ENCODE measurements at regions not wholly inside any gene's neighbourhood (a gene's known extent, or its start where the extent isn't known, plus 50 kb on each side); places are given as distances from the start of the nearest gene placed in this dataset.

GRCh38 chr9:78407636-78408312 lies 110.8 kb downstream of the PSAT1 start:
- no peak for TF ChIP-seq POLR2AphosphoS5 (IDR thresholded peaks at IDR 0.05)
- TF ChIP-seq, protein P1, sequence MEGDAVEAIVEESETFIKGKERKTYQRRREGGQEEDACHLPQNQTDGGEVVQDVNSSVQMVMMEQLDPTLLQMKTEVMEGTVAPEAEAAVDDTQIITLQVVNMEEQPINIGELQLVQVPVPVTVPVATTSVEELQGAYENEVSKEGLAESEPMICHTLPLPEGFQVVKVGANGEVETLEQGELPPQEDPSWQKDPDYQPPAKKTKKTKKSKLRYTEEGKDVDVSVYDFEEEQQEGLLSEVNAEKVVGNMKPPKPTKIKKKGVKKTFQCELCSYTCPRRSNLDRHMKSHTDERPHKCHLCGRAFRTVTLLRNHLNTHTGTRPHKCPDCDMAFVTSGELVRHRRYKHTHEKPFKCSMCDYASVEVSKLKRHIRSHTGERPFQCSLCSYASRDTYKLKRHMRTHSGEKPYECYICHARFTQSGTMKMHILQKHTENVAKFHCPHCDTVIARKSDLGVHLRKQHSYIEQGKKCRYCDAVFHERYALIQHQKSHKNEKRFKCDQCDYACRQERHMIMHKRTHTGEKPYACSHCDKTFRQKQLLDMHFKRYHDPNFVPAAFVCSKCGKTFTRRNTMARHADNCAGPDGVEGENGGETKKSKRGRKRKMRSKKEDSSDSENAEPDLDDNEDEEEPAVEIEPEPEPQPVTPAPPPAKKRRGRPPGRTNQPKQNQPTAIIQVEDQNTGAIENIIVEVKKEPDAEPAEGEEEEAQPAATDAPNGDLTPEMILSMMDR (IDR thresholded peaks at IDR 0.05): no peak
- TF ChIP-seq POLR2A (IDR thresholded peaks at IDR 0.05): no peak
- TF ChIP-seq EP300 (IDR thresholded peaks at IDR 0.05): no peak
